ENCODE measurements at regions not wholly inside any gene's neighbourhood (a gene's known extent, or its start where the extent isn't known, plus 50 kb on each side); places are given as distances from the start of the nearest gene placed in this dataset.
"Not testable (repeated sequence)": the region's sequence is repeated elsewhere in the genome, so short reads cannot be mapped to it uniquely, and the experiment has no call there.

DNA sequence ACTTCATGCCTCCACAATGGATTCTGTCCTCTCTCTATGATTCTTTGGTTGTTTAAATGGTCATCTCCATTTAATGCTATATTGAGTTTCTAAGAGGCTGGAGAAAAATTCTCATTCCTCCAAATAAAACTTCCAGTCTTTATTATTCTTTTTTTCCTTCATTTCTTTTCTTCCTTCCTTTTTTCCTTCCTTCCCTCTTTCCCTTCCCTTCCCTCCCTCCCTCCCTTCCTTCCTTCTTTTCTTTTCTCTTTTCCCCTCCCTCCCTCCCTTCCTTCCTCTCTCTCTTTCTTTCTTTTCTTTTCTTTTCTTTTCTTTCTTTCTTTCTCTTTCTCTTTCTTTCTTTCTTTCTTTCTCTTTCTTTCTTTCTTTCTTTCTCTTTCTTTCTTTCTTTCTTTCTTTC lies 386.1 kb upstream of the PROX1 start:
- DNase-seq = not testable (repeated sequence)

- no peak for DNase-seq
Observed at GRCh38 chr1:213602796-213603486, 384.8 kb upstream of the PROX1 start.

DNA sequence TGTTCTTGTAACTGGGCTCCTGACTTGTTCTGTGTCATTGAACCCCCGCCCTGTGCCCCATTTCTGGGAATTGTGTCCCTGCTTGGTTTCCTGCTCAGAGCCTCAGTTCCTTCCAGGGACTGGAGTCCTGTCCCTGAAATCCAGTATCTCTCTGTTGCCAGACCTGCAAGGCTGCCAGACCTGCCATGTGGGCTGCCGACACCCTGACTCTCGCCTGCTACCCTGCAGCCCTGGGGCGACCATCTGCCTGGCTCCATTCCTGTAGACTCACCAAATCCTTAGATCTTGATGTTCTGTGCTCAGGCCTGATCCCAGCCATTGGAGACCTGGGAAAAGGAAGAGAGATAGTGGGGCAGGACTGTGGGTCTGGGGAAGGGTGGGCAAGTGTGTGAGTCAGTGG lies 383.3 kb upstream of the PROX1 start:
- no peak for DNase-seq

- DNase-seq = no peak
Observed at GRCh38 chr1:213605732-213606131, 382.0 kb upstream of the PROX1 start.

- DNase-seq = no peak
Observed at GRCh38 chr1:213606252-213606820, 381.4 kb upstream of the PROX1 start.

- no peak for DNase-seq
Observed at GRCh38 chr1:213613549-213613948, 374.2 kb upstream of the PROX1 start.

GRCh38 chr1:213615226-213615916 lies 372.4 kb upstream of the PROX1 start:
- DNase-seq = no peak

DNA sequence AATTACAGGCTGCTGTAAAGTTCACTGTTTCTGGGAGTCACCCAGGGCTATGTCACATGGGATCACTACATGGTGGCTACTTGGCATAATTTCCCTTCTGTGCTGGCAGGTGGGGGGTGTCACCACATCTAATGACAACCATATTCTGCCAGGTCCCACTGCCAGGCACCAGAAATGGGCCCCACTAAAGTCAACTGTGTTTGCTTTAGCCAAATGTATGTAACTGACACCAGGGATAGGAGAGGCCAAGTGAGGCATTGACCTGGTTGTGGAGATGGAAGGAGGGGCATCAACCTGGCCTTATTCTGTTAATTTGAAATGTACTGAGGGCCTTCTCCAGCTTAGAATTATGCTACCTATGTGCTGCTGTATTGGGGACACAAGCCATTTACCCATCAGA lies 370.6 kb upstream of the PROX1 start:
- no peak for DNase-seq

- DNase-seq = no peak
Observed at GRCh38 chr1:213618094-213618493, 369.7 kb upstream of the PROX1 start.

GRCh38 chr1:213619026-213619425 lies 368.7 kb upstream of the PROX1 start:
- DNase-seq = no peak

DNA sequence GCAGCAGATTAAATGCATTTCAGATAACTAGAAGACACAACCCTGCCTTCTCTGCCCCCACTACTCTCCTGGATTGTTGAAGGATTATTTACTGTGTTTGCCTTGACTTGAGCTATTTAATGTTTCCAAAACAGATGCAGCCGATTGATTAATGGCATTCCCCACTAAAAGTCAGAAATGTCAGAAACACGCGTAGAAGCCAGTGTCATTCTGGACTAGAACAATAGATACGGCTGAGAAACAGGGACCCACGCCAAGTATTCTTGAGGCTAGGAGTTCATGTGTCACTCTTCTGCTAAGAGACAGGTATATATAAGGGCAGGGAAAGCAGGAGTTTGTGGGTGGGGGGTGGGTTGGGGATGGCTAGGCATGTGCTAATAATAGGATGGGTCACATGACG lies 366.7 kb upstream of the PROX1 start:
- no peak for DNase-seq

- no peak for DNase-seq
Observed at GRCh38 chr1:213622365-213623063, 365.3 kb upstream of the PROX1 start.

DNA sequence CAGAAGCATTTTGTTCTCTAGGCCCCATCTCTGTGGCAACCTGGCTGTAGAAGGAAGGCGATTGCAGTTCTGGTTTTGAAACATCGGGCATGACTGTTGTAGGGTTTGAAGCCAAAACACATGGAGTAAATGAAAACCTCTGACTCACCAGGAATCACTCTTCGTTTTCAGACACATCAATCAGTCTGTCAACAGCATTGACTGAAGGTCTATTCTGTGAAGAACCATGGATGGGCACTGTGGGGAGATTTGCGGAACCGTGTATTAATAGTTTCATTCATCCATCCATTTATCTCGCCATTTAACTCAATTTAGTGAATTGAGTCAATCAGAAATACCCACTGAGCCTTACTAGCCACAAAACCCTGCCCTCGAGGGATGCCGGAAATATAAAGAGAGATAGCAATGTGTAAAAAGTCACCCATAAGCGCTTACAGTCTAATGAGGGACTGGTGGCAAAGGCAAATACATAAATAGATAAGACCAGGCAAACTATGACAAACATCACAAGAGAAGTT lies 364.6 kb upstream of the PROX1 start:
- DNase-seq = no peak

DNA sequence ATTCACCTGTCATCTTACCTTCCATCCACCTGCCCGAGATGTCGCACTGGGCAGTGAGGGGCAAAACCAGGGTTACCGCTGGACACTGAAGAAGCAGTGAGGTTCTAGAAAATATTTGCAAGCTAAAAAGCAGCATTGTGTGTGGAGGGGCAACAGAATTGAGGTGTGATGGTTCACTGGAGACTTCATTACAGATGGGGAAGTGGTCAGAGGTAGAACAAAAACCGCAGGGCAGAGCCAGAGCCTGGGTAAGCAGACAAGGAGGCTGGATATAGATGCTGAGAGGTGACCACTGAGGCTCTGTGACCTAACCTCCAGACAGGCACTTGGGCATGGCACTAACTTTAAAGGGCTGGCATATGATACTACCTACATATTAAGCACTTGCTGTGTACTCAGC lies 363.9 kb upstream of the PROX1 start:
- no peak for DNase-seq

- DNase-seq = not testable (repeated sequence)
Observed at GRCh38 chr1:213636778-213637177, 351.0 kb upstream of the PROX1 start.

GRCh38 chr1:213641312-213641711 lies 346.5 kb upstream of the PROX1 start:
- no peak for DNase-seq

- no peak for DNase-seq
Observed at GRCh38 chr1:213643360-213643759, 344.4 kb upstream of the PROX1 start.

GRCh38 chr1:213647864-213648650 lies 339.7 kb upstream of the PROX1 start:
- no peak for DNase-seq

DNA sequence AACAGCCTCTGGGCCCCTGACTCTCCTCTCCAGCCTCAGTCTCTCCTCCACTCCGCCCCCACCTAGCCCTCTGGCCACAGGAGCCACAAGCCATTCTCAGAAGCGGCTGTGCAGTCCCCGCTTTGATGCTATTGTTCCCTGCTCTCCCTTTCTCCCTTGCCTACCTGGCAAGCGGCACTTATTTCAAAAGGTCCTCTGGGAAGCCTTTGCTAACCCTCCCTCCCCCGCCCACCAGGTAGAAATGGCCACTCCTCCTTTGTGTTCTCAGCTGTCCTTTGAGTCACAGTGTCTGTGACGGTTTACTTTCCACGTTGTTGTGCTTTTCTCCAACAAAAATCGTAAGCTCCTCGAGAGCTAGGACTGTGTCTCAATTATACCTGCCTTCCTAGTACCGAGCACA lies 338.4 kb upstream of the PROX1 start:
- no peak for DNase-seq

GRCh38 chr1:213650603-213651002 lies 337.2 kb upstream of the PROX1 start:
- no peak for DNase-seq

DNA sequence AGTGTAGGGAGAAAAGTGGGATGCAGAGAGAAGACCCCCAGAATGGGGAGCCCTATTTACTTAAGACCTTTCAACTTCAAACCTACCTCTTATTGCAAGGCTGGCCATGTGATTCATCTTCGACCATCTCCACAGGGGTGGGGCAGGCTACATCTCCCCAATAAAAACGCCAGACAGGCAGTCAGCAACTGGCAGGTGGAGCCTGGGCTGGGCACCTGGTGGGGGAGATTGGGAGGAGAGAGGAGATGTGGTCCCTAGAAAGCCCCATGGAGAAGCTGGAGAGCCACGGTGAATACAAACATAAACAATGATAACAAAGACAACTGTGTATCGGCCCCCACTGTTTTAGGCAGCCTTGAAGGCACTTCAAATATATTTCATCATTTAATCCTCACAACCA lies 336.7 kb upstream of the PROX1 start:
- no peak for DNase-seq

DNA sequence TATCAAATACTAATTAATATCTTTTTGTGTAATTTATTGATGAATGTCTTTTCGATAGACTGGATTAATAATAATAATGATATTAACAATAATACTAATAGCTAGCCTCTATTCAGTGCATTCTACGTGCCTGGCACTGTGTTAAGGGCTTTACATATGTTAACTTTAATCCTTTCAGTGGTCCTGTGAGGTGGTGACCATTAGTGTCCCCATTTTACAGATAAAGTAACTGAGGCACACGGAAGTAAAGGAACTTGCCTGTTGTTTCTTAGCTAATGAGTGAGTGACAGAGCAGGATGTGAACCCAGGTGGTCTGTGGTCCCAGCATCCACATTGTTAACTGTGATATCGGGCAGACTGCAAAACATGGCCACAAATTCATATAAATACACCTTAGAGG lies 335.7 kb upstream of the PROX1 start:
- no peak for DNase-seq

DNA sequence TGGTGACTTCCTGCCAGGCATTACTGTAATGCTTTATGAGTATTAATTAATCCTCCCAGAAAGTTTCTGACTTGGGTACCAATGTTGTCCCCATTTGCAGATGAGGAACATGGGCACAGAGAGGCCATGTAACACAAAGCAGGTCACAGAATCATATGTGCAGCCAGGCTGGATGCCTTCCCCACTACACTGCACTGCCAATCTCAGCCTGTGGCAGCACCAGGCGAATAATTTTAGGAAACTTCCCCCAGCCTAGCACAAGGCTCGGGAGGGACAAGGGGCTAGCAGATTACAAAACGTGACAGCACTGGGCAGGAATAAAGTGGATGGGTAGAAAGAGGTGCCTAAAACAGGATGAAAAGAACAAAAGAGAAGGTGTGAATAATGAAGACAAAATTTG lies 331.7 kb upstream of the PROX1 start:
- DNase-seq = no peak

Data from T1000 (cell line).